Suprapubic skin (tissue), 4 donors: ENCODE measurements at regions not wholly inside any gene's neighbourhood (a gene's known extent, or its start where the extent isn't known, plus 50 kb on each side); places are given as distances from the start of the nearest gene placed in this dataset.

ENCODE experiments used
- POLR2A ChIP-seq, 2 donors: fragments of 450-650 bp; IDR thresholded peaks; one replicate each; pipeline ENCODE4 v1.6.1; 2017; ENCODE audit warnings: antibody characterized with exemption in 2 of 2, mild to moderate bottlenecking in 2 of 2, moderate library complexity in 2 of 2
- POLR2AphosphoS5 ChIP-seq, 3 donors: sonication (generic); formaldehyde crosslinking; IDR thresholded peaks; one replicate each; pipeline ENCODE4 v1.6.1; 2017; ENCODE audit warnings: antibody characterized with exemption in 3 of 3
- TF ChIP-seq, protein P1 (sequence below), 2 donors: fragments of 200-600 bp in 1 of 2; fragments of 450-650 bp in 1 of 2; sonication (generic) in 1 of 2; IDR thresholded peaks; one replicate each; pipeline ENCODE4 v1.5.1; 2016 to 2019; ENCODE audit warnings: antibody characterized with exemption in 2 of 2, mild to moderate bottlenecking in 1 of 2, moderate library complexity in 1 of 2

DNA sequence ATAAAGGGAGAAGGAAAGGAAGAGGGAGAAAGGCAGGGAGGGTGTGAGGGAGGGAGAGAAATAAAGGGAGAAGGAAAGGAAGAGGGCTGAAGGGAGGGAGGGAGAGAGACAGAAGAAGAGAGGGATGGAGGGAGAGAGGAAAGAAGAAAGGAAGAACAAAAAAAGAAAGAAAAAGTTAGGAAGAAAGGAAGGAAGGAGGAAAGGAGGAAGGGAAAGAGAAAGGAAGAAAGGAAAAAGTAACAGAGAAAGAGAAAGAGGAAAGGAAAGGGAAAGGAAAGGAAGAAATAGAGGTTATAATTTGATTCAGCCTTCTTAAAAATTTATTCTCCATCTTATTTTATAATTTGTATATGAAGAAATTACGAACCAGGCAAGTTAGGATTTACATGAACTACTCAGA, 836.6 kb upstream of the C9orf72 start:
- TF ChIP-seq POLR2A (IDR thresholded peaks at IDR 0.05) (no peak), POLR2AphosphoS5 (IDR thresholded peaks at IDR 0.05) (no peak)
- TF ChIP-seq, protein P1, sequence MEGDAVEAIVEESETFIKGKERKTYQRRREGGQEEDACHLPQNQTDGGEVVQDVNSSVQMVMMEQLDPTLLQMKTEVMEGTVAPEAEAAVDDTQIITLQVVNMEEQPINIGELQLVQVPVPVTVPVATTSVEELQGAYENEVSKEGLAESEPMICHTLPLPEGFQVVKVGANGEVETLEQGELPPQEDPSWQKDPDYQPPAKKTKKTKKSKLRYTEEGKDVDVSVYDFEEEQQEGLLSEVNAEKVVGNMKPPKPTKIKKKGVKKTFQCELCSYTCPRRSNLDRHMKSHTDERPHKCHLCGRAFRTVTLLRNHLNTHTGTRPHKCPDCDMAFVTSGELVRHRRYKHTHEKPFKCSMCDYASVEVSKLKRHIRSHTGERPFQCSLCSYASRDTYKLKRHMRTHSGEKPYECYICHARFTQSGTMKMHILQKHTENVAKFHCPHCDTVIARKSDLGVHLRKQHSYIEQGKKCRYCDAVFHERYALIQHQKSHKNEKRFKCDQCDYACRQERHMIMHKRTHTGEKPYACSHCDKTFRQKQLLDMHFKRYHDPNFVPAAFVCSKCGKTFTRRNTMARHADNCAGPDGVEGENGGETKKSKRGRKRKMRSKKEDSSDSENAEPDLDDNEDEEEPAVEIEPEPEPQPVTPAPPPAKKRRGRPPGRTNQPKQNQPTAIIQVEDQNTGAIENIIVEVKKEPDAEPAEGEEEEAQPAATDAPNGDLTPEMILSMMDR (IDR thresholded peaks at IDR 0.05) = no peak
